ENCODE measurements at regions not wholly inside any gene's neighbourhood (a gene's known extent, or its start where the extent isn't known, plus 50 kb on each side); places are given as distances from the start of the nearest gene placed in this dataset.

- no peak for DNase-seq (ENCODE audit: low read depth)
Observed at GRCh38 chr9:96038271-96038670, 162.8 kb downstream of the ERCC6L2 start.

GRCh38 chr9:96034553-96035122 is 159.1 kb downstream of the ERCC6L2 start:
- no peak for DNase-seq (ENCODE audit: low read depth)

GRCh38 chr9:96033896-96034295 is 158.4 kb downstream of the ERCC6L2 start:
- DNase-seq (ENCODE audit: low read depth): no peak

GRCh38 chr9:96031916-96032534 is 156.5 kb downstream of the ERCC6L2 start:
- no peak for DNase-seq (ENCODE audit: low read depth)

DNA sequence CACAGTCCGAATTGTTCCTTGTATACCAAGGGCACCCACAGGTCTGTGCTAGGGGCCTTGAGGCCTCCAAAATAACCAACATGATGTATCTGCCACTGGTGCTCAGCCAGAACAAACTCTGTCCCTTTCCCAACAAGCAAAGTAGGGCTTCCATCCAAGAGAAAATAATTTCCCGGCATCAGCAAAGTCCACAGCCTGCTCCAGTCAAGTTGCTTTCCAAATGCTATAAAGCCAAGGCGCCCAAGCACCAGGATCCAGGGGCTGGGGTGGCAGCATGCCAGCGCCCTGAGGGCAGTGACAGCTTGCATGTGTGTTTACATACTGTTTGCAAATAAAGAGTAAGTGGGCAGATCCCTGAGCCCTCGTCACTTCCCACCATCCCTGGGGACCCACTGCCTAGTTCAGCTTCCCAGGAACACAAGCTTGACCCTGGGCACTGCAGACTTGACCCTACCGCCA is 155.9 kb downstream of the ERCC6L2 start:
- DNase-seq (ENCODE audit: low read depth): no peak

GRCh38 chr9:96029722-96030530 is 154.4 kb downstream of the ERCC6L2 start:
- DNase-seq (ENCODE audit: low read depth): no peak

GRCh38 chr9:96027251-96028131 is 152.0 kb downstream of the ERCC6L2 start:
- no peak for DNase-seq (ENCODE audit: low read depth)

DNA sequence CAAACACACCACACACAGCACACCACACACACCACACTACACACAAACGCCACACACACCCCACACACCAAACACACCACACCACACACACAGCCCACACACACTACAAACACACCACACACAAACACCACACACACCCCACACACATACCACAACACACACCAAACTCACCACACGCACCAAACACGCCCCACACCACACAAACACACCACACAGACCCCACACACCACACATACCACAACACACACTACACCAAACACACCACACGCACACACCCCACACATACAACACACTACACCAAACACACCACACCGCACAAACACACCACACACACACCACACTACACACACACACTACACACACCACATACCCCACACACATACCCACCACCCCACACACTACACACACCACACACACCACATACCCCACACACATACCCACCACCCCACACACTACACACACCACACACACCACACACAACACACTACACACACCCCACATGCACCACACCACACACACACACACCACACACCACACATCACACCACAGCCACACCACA is 151.2 kb downstream of the ERCC6L2 start:
- DNase-seq (ENCODE audit: low read depth): no peak

- DNase-seq (ENCODE audit: low read depth): no peak
Observed at GRCh38 chr9:96025995-96026602, 150.6 kb downstream of the ERCC6L2 start.

GRCh38 chr9:96023486-96023885 is 148.0 kb downstream of the ERCC6L2 start:
- no peak for DNase-seq (ENCODE audit: low read depth)

GRCh38 chr9:96022445-96023051 is 147.1 kb downstream of the ERCC6L2 start:
- no peak for DNase-seq (ENCODE audit: low read depth)

- DNase-seq (ENCODE audit: low read depth): no peak
Observed at GRCh38 chr9:96021551-96022444, 146.3 kb downstream of the ERCC6L2 start.

- no peak for DNase-seq (ENCODE audit: low read depth)
Observed at GRCh38 chr9:96020792-96021550, 145.5 kb downstream of the ERCC6L2 start.

- DNase-seq (ENCODE audit: low read depth): no peak
Observed at GRCh38 chr9:96020300-96020791, 144.9 kb downstream of the ERCC6L2 start.

Data from non-pigmented ciliary epithelial cell (primary cell).